ENCODE measurements at regions not wholly inside any gene's neighbourhood (a gene's known extent, or its start where the extent isn't known, plus 50 kb on each side); places are given as distances from the start of the nearest gene placed in this dataset.

DNA sequence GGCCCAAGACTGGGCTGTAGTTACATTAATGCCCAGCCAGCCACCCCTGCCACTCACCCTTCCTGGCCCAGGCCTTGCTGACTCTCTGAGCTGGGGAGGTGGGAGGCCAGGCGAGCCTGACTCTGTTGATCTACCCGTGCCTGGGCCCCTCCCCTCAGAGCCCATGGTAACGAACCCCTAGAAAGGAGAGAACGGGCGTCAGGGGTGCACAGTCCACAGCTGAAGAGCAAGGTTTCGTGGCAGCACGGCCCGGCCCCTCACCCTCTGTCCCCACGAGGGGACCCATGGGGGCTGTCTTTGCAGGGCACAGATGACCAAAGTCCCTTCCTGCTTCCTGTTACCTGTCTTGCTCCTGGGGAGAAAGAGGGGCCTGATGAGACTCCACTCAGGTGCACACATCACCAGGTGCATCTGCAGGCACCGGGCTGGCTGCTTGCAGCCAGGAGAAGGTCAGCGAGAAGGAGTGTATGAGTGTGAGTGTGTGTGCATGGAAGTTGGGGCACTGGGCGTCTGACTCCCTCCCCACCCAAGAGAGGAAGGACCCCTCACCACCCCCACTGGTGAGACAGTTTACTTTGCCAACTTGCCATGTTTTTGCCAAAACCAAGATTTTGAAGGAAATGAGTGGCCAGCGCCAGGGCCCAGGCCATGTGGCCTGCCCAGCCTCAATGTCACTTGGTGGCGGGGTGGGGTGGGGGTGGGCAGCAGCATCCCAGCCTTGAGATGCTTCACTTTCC, 359.1 kb downstream of the SEC14L1 start:
- Histone ChIP-seq H3K4me3 (no peak overlapping the region), H3K9me3 (no peaks in the 10 kb centered on the region), H3K27ac (no peak overlapping the region), H3K27me3 (no peaks in the 10 kb centered on the region), H3K36me3 (no peaks in the 10 kb centered on the region), H3K4me1 (no peaks in the 10 kb centered on the region)
- TF ChIP-seq, protein P1, sequence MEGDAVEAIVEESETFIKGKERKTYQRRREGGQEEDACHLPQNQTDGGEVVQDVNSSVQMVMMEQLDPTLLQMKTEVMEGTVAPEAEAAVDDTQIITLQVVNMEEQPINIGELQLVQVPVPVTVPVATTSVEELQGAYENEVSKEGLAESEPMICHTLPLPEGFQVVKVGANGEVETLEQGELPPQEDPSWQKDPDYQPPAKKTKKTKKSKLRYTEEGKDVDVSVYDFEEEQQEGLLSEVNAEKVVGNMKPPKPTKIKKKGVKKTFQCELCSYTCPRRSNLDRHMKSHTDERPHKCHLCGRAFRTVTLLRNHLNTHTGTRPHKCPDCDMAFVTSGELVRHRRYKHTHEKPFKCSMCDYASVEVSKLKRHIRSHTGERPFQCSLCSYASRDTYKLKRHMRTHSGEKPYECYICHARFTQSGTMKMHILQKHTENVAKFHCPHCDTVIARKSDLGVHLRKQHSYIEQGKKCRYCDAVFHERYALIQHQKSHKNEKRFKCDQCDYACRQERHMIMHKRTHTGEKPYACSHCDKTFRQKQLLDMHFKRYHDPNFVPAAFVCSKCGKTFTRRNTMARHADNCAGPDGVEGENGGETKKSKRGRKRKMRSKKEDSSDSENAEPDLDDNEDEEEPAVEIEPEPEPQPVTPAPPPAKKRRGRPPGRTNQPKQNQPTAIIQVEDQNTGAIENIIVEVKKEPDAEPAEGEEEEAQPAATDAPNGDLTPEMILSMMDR (IDR thresholded peaks at IDR 0.05), result no peak
- no peak for ATAC-seq
- no peak for FAIRE-seq
- intact Hi-C loops (cut with DNase I), result loop anchor here in 1 of 3 donors (10.0 kb wide), 1 partner anchor 175 kb away; no protein-coding TSS in a partner anchor
- peak in 2 of 6 donors; percentile 9 to 52 for DNase-seq
- WGBS, 2 donors, result 92 to 93% methylated on average over 14 of the region's 14 CpGs

DNA sequence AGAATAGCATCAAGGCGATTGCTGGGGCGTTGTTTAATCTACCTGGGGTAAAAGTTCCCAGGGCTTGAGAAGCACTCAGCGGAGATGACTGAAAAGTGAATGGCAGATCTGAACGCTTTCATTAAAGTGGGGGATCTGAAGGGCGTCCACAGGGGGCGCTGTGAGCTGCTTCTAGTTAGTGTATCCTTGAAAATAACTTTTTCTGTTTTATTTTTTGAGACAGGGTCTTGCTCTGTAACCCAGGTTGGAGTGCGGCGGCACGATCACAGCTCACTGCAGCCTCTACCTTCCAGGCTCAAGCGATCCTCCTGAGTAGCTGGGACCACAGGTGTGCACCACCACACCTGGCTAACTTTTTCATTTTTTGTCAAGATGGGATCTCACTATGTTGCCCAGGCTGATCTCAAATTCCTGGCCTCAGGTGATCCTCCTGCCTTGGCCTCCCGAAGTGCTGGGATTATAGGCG, 360.4 kb downstream of the SEC14L1 start:
- intact Hi-C loops (cut with DNase I), result no loop called here
- Histone ChIP-seq H3K27ac (no peak overlapping the region), H3K4me3 (no peak overlapping the region), H3K4me1 (no peaks in the 10 kb centered on the region), H3K36me3 (no peaks in the 10 kb centered on the region), H3K27me3 (no peaks in the 10 kb centered on the region), H3K9me3 (no peaks in the 10 kb centered on the region)
- 92 to 94% methylated on average over 12 of the region's 12 CpGs for WGBS, 2 donors
- DNase-seq, result peak in 1 of 6 donors; percentile 2
- TF ChIP-seq, protein P1 (IDR thresholded peaks at IDR 0.05), result no peak
- no peak for FAIRE-seq
- no peak for ATAC-seq

DNA sequence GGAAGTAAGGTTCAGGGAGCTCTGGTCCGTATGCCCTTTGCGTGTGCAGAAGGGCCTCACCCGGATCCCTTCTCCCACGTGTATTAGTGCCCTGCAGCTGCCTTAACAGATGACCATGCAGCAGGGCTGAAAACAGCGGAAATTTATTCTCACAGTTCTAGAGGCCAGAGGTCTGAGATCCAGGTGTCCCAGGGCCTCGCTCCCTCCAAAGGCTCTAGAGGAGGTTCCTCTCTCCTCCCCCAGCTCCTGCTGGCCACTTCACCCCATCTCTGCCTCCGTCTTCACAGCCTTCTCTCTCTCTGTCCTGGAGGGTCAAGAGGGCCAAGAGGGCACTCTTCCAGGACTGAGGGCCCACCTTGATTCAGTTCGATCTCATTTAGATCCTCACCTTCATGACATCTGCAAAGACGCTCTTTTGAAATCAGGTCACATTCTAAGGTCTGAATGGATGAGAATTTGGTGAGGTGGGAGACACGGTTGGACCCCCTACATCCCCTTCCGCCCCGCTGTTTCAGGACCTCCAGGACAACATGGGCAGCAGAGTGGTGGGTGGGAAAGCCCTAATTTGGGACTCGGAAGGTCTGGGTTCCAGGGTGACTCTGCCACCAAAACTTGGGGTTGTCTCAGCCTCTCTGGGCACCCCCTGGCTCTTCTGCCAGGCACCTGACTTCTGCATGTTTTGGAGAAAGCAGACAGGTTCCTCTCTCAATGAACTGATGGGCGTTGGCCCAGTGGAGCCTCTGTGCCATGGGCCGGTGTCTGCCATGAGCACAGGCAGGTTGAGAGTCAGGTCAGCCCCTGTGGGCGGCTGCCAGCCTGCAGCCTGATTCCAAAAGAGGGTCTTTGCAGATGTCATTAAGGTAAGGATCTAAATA, 361.2 kb downstream of the SEC14L1 start:
- TF ChIP-seq, protein P1 (IDR thresholded peaks at IDR 0.05), result no peak
- DNase-seq (peak in 1 of 6 donors; percentile 5), ATAC-seq (no peak), FAIRE-seq (no peak)
- H3K4me1 ChIP-seq, result no peaks in the 10 kb centered on the region
- H3K27me3 ChIP-seq, result no peaks in the 10 kb centered on the region
- no peaks in the 10 kb centered on the region for H3K36me3 ChIP-seq
- intact Hi-C loops (cut with DNase I), result no loop called here
- WGBS, 2 donors, result 83 to 86% methylated on average over 16 of the region's 16 CpGs
- no peak overlapping the region for H3K4me3 ChIP-seq
- H3K9me3 ChIP-seq, result no peaks in the 10 kb centered on the region
- no peak overlapping the region for H3K27ac ChIP-seq

DNA sequence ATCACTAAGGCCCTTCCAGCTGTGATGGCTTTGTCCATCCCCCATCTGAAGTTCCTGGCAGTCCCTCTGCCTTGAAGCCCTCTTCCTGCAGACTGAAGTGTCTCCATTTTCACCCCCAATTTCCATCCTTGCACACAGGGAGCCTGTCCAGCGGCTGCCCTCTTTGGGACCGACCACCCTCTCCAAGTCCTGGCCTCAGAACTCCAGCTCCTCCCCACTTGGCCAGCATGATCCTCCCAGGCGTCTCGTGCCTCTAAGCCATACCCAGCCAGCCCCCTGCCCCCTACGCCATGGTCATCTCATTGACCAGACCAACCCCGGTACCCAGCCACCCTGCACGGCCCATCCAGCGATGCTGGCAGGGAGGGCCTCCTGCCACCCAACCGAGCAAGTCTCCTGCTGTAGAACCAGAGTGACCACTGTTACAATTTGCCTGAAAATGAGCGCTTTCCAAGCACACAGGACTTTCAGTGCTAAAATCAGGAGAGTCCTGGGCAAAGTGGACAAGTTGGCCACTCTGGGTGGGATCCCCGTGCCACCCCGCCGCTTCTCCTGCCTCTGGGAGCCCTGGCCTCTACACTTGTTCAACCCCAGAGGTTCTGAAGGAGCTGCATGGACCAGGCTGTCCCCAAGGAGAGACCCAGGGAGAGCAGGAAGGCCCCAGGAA, 362.0 kb downstream of the SEC14L1 start:
- Histone ChIP-seq H3K9me3 (no peaks in the 10 kb centered on the region), H3K27ac (no peak overlapping the region), H3K36me3 (no peaks in the 10 kb centered on the region), H3K27me3 (no peaks in the 10 kb centered on the region), H3K4me1 (no peaks in the 10 kb centered on the region), H3K4me3 (no peak overlapping the region)
- DNase-seq, result peak in 1 of 6 donors; percentile 58
- intact Hi-C loops (cut with DNase I), result no loop called here
- TF ChIP-seq, protein P1 (IDR thresholded peaks at IDR 0.05), result no peak
- WGBS, 2 donors, result 84 to 87% methylated on average over 13 of the region's 13 CpGs
- no peak for FAIRE-seq
- ATAC-seq, result no peak

Measured in pancreas (tissue), 10 donors.